Kidney (tissue), 13 donors: ENCODE measurements at regions not wholly inside any gene's neighbourhood (a gene's known extent, or its start where the extent isn't known, plus 50 kb on each side); places are given as distances from the start of the nearest gene placed in this dataset.

Source experiments
- DNase-seq, 5 donors: peaks; one replicate each; pipeline ENCODE4 v3.0.0-alpha.2; 2013 to 2020
- FAIRE-seq: peaks from 2 replicates; lab custom pipeline; 2012; peaks lifted over from hg19 to GRCh38; lab: Jason Lieb, UNC
- H3K27ac ChIP-seq, 2 donors: one replicate each; pipeline ENCODE4 v1.7.0; 2013; ENCODE audit warnings: low read depth in 2 of 2, low read length in 2 of 2, inconsistent platforms in 1 of 2
- H3K27me3 ChIP-seq: one replicate; pipeline ENCODE4 v1.7.1; 2013; ENCODE audit warnings: low read length, inconsistent platforms; ENCODE audit not compliant: control insufficient read depth, insufficient read depth
- H3K36me3 ChIP-seq, 3 donors: one replicate each; pipeline versions ENCODE4 v1.7.0 to v1.7.1; 2013; ENCODE audit warnings: low read length in 3 of 3, control low read depth in 1 of 3, inconsistent platforms in 1 of 3; ENCODE audit not compliant: insufficient read depth in 3 of 3, control insufficient read depth in 2 of 3
- H3K4me1 ChIP-seq, 3 donors: one replicate each; pipeline versions ENCODE4 v1.7.0 to v1.7.1; 2013; ENCODE audit warnings: low read length in 3 of 3, inconsistent platforms in 1 of 3, low read depth in 1 of 3; ENCODE audit not compliant: control insufficient read depth in 2 of 3, insufficient read depth in 2 of 3
- H3K4me3 ChIP-seq, 3 donors: one replicate each; pipeline versions ENCODE4 v1.7.0 to v1.8.1; 2013; ENCODE audit warnings: low read length in 3 of 3, control low read depth in 1 of 3, inconsistent platforms in 1 of 3
- H3K9ac ChIP-seq, 3 donors: one replicate each; pipeline versions ENCODE4 v1.7.0 to v1.7.1; 2013; ENCODE audit warnings: low read length in 3 of 3, control low read depth in 1 of 3, inconsistent platforms in 1 of 3
- H3K9me3 ChIP-seq, 3 donors: one replicate each; pipeline versions ENCODE4 v1.7.0 to v1.7.1; 2013; ENCODE audit warnings: low read length in 3 of 3, control low read depth in 1 of 3, inconsistent platforms in 1 of 3; ENCODE audit not compliant: control insufficient read depth in 2 of 3, insufficient read depth in 1 of 3
- CTCF ChIP-seq: IDR thresholded peaks from 3 replicates; pipeline ENCODE4 v1.5.1; 2012; ENCODE audit warnings: mild to moderate bottlenecking, moderate library complexity, borderline replicate concordance; ENCODE audit not compliant: insufficient read depth; ENCODE audit errors: extremely low read depth
- intact Hi-C: fragments of 100-400 bp; cut with DNase I; formaldehyde crosslinking; loops from one replicate; pipeline ENCODE4 v1.11.1; 2022
- donor health status: control.
- donor health status: control.
- donor health status: control.
- donor health status: control.
- donor health status: control.
- donor health status: DM: yes; HTN: yes; CAD: no.
- donor health status: Normal renal cell carcinoma (clear cell type).

GRCh38 chr3:95711789-95712188 is 1102.6 kb upstream of the EPHA6 start:
- no peak for DNase-seq

GRCh38 chr3:95715128-95715527 is 1099.3 kb upstream of the EPHA6 start:
- H3K27ac ChIP-seq = no peak overlapping the region
- no peaks in the 10 kb centered on the region for H3K27me3 ChIP-seq
- DNase-seq = no peak
- no peak for FAIRE-seq
- intact Hi-C loops = no loop called here
- H3K4me3 ChIP-seq = no peak overlapping the region
- H3K9me3 ChIP-seq = no peaks in the 10 kb centered on the region
- no peak for TF ChIP-seq CTCF
- H3K4me1 ChIP-seq = no peaks in the 10 kb centered on the region
- H3K9ac ChIP-seq = no peak overlapping the region
- H3K36me3 ChIP-seq = no peaks in the 10 kb centered on the region

More at GRCh38 chr3:95711789-95712188, 1102.6 kb upstream of the EPHA6 start:
- H3K4me1 ChIP-seq = no peaks in the 10 kb centered on the region
- H3K36me3 ChIP-seq = no peaks in the 10 kb centered on the region
- no peaks in the 10 kb centered on the region for H3K27me3 ChIP-seq
- no peak overlapping the region for H3K27ac ChIP-seq
- intact Hi-C loops = no loop called here
- no peak overlapping the region for H3K4me3 ChIP-seq
- H3K9me3 ChIP-seq = no peaks in the 10 kb centered on the region
- TF ChIP-seq CTCF = no peak
- no peak overlapping the region for H3K9ac ChIP-seq
- FAIRE-seq = no peak

GRCh38 chr3:95717048-95717447 is 1097.3 kb upstream of the EPHA6 start:
- H3K4me1 ChIP-seq = no peaks in the 10 kb centered on the region
- no peak for TF ChIP-seq CTCF
- no peaks in the 10 kb centered on the region for H3K9me3 ChIP-seq
- H3K27me3 ChIP-seq = no peaks in the 10 kb centered on the region
- DNase-seq = no peak
- H3K36me3 ChIP-seq = no peaks in the 10 kb centered on the region
- no peak overlapping the region for H3K27ac ChIP-seq
- FAIRE-seq = no peak
- H3K4me3 ChIP-seq = no peak overlapping the region
- intact Hi-C loops = no loop called here
- no peak overlapping the region for H3K9ac ChIP-seq

GRCh38 chr3:95718168-95718567 is 1096.2 kb upstream of the EPHA6 start:
- Histone ChIP-seq H3K36me3 (no peaks in the 10 kb centered on the region), H3K4me3 (no peak overlapping the region), H3K27ac (no peak overlapping the region), H3K27me3 (no peaks in the 10 kb centered on the region), H3K9me3 (no peaks in the 10 kb centered on the region), H3K9ac (no peak overlapping the region), H3K4me1 (no peaks in the 10 kb centered on the region)
- DNase-seq = no peak
- TF ChIP-seq CTCF = no peak
- FAIRE-seq = peak; percentile 32
- intact Hi-C loops = no loop called here
